ENCODE measurements at regions not wholly inside any gene's neighbourhood (a gene's known extent, or its start where the extent isn't known, plus 50 kb on each side); places are given as distances from the start of the nearest gene placed in this dataset.

GRCh38 chr5:97836816-97837215 is 653.8 kb upstream of the RIOK2 start:
- intact Hi-C loops (cut with DNase I), result no loop called here
- H3K9me3 ChIP-seq, result no peaks in the 10 kb centered on the region
- H3K4me3 ChIP-seq, result no peak overlapping the region
- TF ChIP-seq POLR2A (IDR thresholded peaks at IDR 0.05) (no peak), POLR2AphosphoS5 (IDR thresholded peaks at IDR 0.05; ENCODE audit: insufficient read depth in 1 of 2, low read depth in 1 of 2) (no peak)
- TF ChIP-seq, protein P1, sequence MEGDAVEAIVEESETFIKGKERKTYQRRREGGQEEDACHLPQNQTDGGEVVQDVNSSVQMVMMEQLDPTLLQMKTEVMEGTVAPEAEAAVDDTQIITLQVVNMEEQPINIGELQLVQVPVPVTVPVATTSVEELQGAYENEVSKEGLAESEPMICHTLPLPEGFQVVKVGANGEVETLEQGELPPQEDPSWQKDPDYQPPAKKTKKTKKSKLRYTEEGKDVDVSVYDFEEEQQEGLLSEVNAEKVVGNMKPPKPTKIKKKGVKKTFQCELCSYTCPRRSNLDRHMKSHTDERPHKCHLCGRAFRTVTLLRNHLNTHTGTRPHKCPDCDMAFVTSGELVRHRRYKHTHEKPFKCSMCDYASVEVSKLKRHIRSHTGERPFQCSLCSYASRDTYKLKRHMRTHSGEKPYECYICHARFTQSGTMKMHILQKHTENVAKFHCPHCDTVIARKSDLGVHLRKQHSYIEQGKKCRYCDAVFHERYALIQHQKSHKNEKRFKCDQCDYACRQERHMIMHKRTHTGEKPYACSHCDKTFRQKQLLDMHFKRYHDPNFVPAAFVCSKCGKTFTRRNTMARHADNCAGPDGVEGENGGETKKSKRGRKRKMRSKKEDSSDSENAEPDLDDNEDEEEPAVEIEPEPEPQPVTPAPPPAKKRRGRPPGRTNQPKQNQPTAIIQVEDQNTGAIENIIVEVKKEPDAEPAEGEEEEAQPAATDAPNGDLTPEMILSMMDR (IDR thresholded peaks at IDR 0.05), result no peak
- DNase-seq (ENCODE audit: extremely low spot score in 2 of 2), result no peak
- no peak overlapping the region for H3K27ac ChIP-seq
- no peaks in the 10 kb centered on the region for H3K36me3 ChIP-seq
- no peaks in the 10 kb centered on the region for H3K27me3 ChIP-seq
- H3K4me1 ChIP-seq, result peaks cover 18% of the 10 kb centered on the region

- no peak for DNase-seq (ENCODE audit: extremely low spot score in 2 of 2)
- no peaks in the 10 kb centered on the region for H3K9me3 ChIP-seq
- H3K27ac ChIP-seq, result no peak overlapping the region
- H3K4me3 ChIP-seq, result no peak overlapping the region
- intact Hi-C loops (cut with DNase I), result no loop called here
- peaks cover 18% of the 10 kb centered on the region for H3K4me1 ChIP-seq
- H3K36me3 ChIP-seq, result no peaks in the 10 kb centered on the region
- TF ChIP-seq POLR2AphosphoS5 (IDR thresholded peaks at IDR 0.05; ENCODE audit: insufficient read depth in 1 of 2, low read depth in 1 of 2), result no peak
- TF ChIP-seq POLR2A (IDR thresholded peaks at IDR 0.05), result no peak
- TF ChIP-seq, protein P1 (IDR thresholded peaks at IDR 0.05), result no peak
- no peaks in the 10 kb centered on the region for H3K27me3 ChIP-seq
Measured at GRCh38 chr5:97838214-97838613, 655.2 kb upstream of the RIOK2 start.

DNA sequence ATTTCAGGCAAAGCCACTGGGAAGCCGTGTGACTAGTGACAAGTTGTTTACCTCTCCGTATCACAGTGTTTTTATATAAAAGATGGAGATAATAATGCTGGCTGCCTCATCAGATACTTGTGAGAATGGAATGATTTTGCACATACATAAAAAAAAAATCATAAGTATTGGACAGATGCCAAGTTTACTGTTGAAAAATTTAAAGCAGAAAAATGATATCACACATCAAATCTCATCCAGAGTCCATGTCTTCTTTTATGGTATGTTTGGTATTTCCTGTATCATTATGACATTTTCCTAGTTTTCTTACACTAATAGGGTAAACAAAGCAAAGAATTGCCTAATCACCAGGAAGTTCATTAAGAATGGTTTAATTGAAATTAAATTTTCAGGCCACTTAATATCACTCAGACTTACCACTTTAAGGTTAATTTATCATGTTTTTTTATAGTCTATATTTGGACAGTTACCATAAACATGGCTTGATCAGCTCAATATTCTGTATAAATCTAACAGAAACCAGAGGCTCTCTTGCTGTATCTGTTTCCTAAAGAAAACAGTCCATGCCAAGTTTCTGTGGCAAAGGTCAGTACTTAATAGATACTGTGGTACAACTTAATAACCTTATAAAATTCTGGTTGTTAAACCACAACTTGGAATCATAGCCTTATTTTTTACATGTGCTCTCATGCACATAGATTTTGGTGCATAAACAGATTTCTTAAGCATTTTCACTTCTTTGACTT is 656.5 kb upstream of the RIOK2 start:
- Histone ChIP-seq H3K4me3 (no peak overlapping the region), H3K27ac (no peak overlapping the region), H3K36me3 (no peaks in the 10 kb centered on the region), H3K4me1 (peaks cover 18% of the 10 kb centered on the region), H3K9me3 (no peaks in the 10 kb centered on the region), H3K27me3 (no peaks in the 10 kb centered on the region)
- no peak for TF ChIP-seq POLR2A (IDR thresholded peaks at IDR 0.05)
- TF ChIP-seq, protein P1 (IDR thresholded peaks at IDR 0.05), result no peak
- intact Hi-C loops (cut with DNase I), result no loop called here
- no peak for DNase-seq (ENCODE audit: extremely low spot score in 2 of 2)

- Histone ChIP-seq H3K9me3 (no peaks in the 10 kb centered on the region), H3K36me3 (no peaks in the 10 kb centered on the region), H3K27me3 (no peaks in the 10 kb centered on the region), H3K27ac (no peak overlapping the region), H3K4me1 (peaks cover 18% of the 10 kb centered on the region), H3K4me3 (no peak overlapping the region)
- intact Hi-C loops (cut with DNase I), result no loop called here
- TF ChIP-seq, protein P1 (IDR thresholded peaks at IDR 0.05), result no peak
- no peak for TF ChIP-seq POLR2AphosphoS5 (IDR thresholded peaks at IDR 0.05; ENCODE audit: insufficient read depth in 1 of 2, low read depth in 1 of 2)
- TF ChIP-seq POLR2A (IDR thresholded peaks at IDR 0.05), result no peak
- no peak for DNase-seq (ENCODE audit: extremely low spot score in 2 of 2)
Measured at GRCh38 chr5:97840643-97841042, 657.6 kb upstream of the RIOK2 start.

GRCh38 chr5:97842687-97843086 is 659.6 kb upstream of the RIOK2 start:
- H3K36me3 ChIP-seq, result no peaks in the 10 kb centered on the region
- H3K27ac ChIP-seq, result no peak overlapping the region
- peaks cover 18% of the 10 kb centered on the region for H3K4me1 ChIP-seq
- DNase-seq (ENCODE audit: extremely low spot score in 2 of 2), result no peak
- H3K4me3 ChIP-seq, result no peak overlapping the region
- intact Hi-C loops (cut with DNase I), result no loop called here
- no peaks in the 10 kb centered on the region for H3K9me3 ChIP-seq
- TF ChIP-seq POLR2AphosphoS5 (IDR thresholded peaks at IDR 0.05; ENCODE audit: insufficient read depth in 1 of 2, low read depth in 1 of 2), result no peak
- TF ChIP-seq, protein P1 (IDR thresholded peaks at IDR 0.05), result no peak
- TF ChIP-seq POLR2A (IDR thresholded peaks at IDR 0.05), result no peak
- no peaks in the 10 kb centered on the region for H3K27me3 ChIP-seq
